ENCODE measurements at regions not wholly inside any gene's neighbourhood (a gene's known extent, or its start where the extent isn't known, plus 50 kb on each side); places are given as distances from the start of the nearest gene placed in this dataset.

- no peak overlapping the region for H3K4me3 ChIP-seq (ENCODE audit: low read length)
- no peak for TF ChIP-seq CTCF (conservative IDR thresholded peaks at IDR 0.05; ENCODE audit: low read depth, low read length)
- no peak for DNase-seq (ENCODE audit: low read depth)
Observed at GRCh38 chr3:5437296-5437782, 249.8 kb downstream of the EDEM1 start.

GRCh38 chr3:5437783-5438323 lies 250.3 kb downstream of the EDEM1 start:
- no peak overlapping the region for H3K4me3 ChIP-seq (ENCODE audit: low read length)
- no peak for TF ChIP-seq CTCF (conservative IDR thresholded peaks at IDR 0.05; ENCODE audit: low read depth, low read length)
- DNase-seq (ENCODE audit: low read depth), result no peak

GRCh38 chr3:5441401-5441800 lies 253.9 kb downstream of the EDEM1 start:
- no peak for DNase-seq (ENCODE audit: low read depth)
- TF ChIP-seq CTCF (conservative IDR thresholded peaks at IDR 0.05; ENCODE audit: low read depth, low read length), result no peak
- no peak overlapping the region for H3K4me3 ChIP-seq (ENCODE audit: low read length)

GRCh38 chr3:5442106-5442785 lies 254.7 kb downstream of the EDEM1 start:
- no peak for DNase-seq (ENCODE audit: low read depth)
- TF ChIP-seq CTCF (conservative IDR thresholded peaks at IDR 0.05; ENCODE audit: low read depth, low read length), result no peak
- H3K4me3 ChIP-seq (ENCODE audit: low read length), result no peak overlapping the region

- TF ChIP-seq CTCF (conservative IDR thresholded peaks at IDR 0.05; ENCODE audit: low read depth, low read length), result no peak
Observed at GRCh38 chr3:5442786-5443138, 255.3 kb downstream of the EDEM1 start.

GRCh38 chr3:5444253-5444652 lies 256.7 kb downstream of the EDEM1 start:
- DNase-seq (ENCODE audit: low read depth), result no peak
- no peak for TF ChIP-seq CTCF (conservative IDR thresholded peaks at IDR 0.05; ENCODE audit: low read depth, low read length)
- H3K4me3 ChIP-seq (ENCODE audit: low read length), result no peak overlapping the region

More at GRCh38 chr3:5442786-5443138, 255.3 kb downstream of the EDEM1 start:
- DNase-seq (ENCODE audit: low read depth), result no peak
- no peak overlapping the region for H3K4me3 ChIP-seq (ENCODE audit: low read length)

GRCh38 chr3:5445676-5446201 lies 258.2 kb downstream of the EDEM1 start:
- H3K4me3 ChIP-seq (ENCODE audit: low read length), result no peak overlapping the region
- DNase-seq (ENCODE audit: low read depth), result no peak
- TF ChIP-seq CTCF (conservative IDR thresholded peaks at IDR 0.05; ENCODE audit: low read depth, low read length), result no peak
